PC-3 (cell line): ENCODE measurements at regions not wholly inside any gene's neighbourhood (a gene's known extent, or its start where the extent isn't known, plus 50 kb on each side); places are given as distances from the start of the nearest gene placed in this dataset.
"Not testable (repeated sequence)": the region's sequence is repeated elsewhere in the genome, so short reads cannot be mapped to it uniquely, and the experiment has no call there.

ENCODE experiments used
- EZH2 ChIP-seq: fragments of 300-600 bp; sonication (generic); IDR thresholded peaks from one replicate; pipeline ENCODE4 v1.6.1; 2017; ENCODE audit warnings: antibody characterized with exemption, mild to moderate bottlenecking, low read length; ENCODE audit not compliant: unreplicated experiment
- EZH2phosphoT487 ChIP-seq: fragments of 300-600 bp; sonication (generic); IDR thresholded peaks from 2 replicates; pipeline ENCODE4 v1.6.1; 2018; ENCODE audit warnings: mild to moderate bottlenecking, antibody characterized with exemption, low read length, borderline replicate concordance
- TF ChIP-seq, protein P1 (sequence below): fragments of 300-600 bp; sonication (generic); conservative IDR thresholded peaks from 2 replicates; pipeline ENCODE4 v1.5.1; 2017; ENCODE audit warnings: antibody characterized with exemption, low read depth, mild to moderate bottlenecking, low read length

DNA sequence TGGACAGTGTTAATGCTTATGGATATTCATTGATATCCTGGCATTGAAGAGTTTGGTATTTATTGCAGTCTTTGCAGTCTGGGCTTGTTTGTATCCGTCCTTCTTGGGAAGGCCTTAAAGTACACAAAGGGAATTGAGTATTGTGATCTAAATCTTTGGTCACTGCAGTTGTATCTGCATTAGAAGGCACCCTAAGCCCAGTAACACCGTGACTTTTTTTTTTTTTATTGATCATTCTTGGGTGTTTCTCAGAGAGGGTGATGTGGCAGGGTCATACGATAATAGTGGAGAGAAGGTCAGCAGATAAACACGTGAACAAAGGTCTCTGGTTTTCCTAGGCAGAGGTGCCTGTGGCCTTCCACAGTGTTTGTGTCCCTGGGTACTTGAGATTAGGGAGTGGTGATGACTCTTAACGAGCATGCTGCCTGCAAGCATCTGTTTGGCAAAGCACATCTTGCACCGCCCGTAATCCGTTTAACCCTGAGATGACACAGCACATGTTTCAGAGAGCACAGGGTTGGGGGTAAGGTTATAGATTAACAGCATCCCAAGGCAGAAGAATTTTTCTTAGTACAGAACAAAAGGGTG lies 258.0 kb downstream of the HAPSTR1 start:
- TF ChIP-seq, protein P1, sequence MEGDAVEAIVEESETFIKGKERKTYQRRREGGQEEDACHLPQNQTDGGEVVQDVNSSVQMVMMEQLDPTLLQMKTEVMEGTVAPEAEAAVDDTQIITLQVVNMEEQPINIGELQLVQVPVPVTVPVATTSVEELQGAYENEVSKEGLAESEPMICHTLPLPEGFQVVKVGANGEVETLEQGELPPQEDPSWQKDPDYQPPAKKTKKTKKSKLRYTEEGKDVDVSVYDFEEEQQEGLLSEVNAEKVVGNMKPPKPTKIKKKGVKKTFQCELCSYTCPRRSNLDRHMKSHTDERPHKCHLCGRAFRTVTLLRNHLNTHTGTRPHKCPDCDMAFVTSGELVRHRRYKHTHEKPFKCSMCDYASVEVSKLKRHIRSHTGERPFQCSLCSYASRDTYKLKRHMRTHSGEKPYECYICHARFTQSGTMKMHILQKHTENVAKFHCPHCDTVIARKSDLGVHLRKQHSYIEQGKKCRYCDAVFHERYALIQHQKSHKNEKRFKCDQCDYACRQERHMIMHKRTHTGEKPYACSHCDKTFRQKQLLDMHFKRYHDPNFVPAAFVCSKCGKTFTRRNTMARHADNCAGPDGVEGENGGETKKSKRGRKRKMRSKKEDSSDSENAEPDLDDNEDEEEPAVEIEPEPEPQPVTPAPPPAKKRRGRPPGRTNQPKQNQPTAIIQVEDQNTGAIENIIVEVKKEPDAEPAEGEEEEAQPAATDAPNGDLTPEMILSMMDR = not testable (repeated sequence)
- not testable (repeated sequence) for TF ChIP-seq EZH2, EZH2phosphoT487
